Ovary (tissue), 7 donors: ENCODE measurements at regions not wholly inside any gene's neighbourhood (a gene's known extent, or its start where the extent isn't known, plus 50 kb on each side); places are given as distances from the start of the nearest gene placed in this dataset.

Experiments used
- DNase-seq, 5 donors: peaks; one replicate each; pipeline ENCODE4 v3.0.0-alpha.2; 2019 to 2020
- H3K27ac ChIP-seq, 2 donors: fragments of 200-600 bp; one replicate each; pipeline versions ENCODE4 v1.5.1 to v1.8.0; 2019 to 2022
- H3K27me3 ChIP-seq: fragments of 200-600 bp; one replicate; pipeline ENCODE4 v1.8.0; 2022
- H3K36me3 ChIP-seq: fragments of 200-600 bp; sonication (generic); one replicate; pipeline ENCODE4 v1.5.1; 2019
- H3K4me1 ChIP-seq: one replicate; pipeline ENCODE4 v1.8.1; 2013; ENCODE audit warnings: mild to moderate bottlenecking, moderate library complexity; ENCODE audit not compliant: insufficient read depth
- H3K4me3 ChIP-seq: fragments of 200-600 bp; sonication (generic); one replicate; pipeline ENCODE4 v1.5.1; 2017
- H3K9me3 ChIP-seq, 2 donors: fragments of 200-600 bp in 1 of 2; sonication (generic) in 1 of 2; one replicate each; pipeline versions ENCODE4 v1.5.1 to v1.8.1; 2013 to 2019; ENCODE audit warnings: mild to moderate bottlenecking in 1 of 2, moderate library complexity in 1 of 2
- CTCF ChIP-seq, 3 donors: fragments of 450-650 bp in 2 of 3; fragments of 200-600 bp in 1 of 3; IDR thresholded peaks; one replicate each; pipeline versions ENCODE4 v1.5.1 to v1.8.0; 2016 to 2022; ENCODE audit warnings: antibody characterized with exemption in 3 of 3, mild to moderate bottlenecking in 1 of 3
- EP300 ChIP-seq: sonication (generic); formaldehyde crosslinking; IDR thresholded peaks from one replicate; pipeline ENCODE4 v1.6.1; 2017; ENCODE audit warnings: antibody characterized with exemption
- POLR2A ChIP-seq: fragments of 450-650 bp; IDR thresholded peaks from one replicate; pipeline ENCODE4 v1.6.1; 2017; ENCODE audit warnings: antibody characterized with exemption, mild to moderate bottlenecking, moderate library complexity
- WGBS, 3 donors: extraction: QIAGEN DNeasy Blood & Tissue Kit in 1 of 3; methylation state at CpG; one replicate each; pipeline versions ENCODE4 v1.1.5 to v1.1.7; 2013 to 2017; 5-methylcytosine and 5-hydroxymethylcytosine counted together
- intact Hi-C, 4 donors: fragments of 100-400 bp; cut with DNase I; formaldehyde crosslinking; loops; one replicate each; pipeline versions ENCODE4 v1.11.0 to v1.15.1; 2022 to 2023
- donor health status: DM: no; HTN: no; CAD: no; lungs with moderate emphysema.
- donor health status: DM: no; HTN: no; CAD: no.
- donor health status: Bipolar disorder and iron deficiency.
- donor health status: DM: no; HTN: no; CAD: no.
- donor health status: DM: yes; HTN: yes; CAD: no.

GRCh38 chr10:36457751-36458150, 667.6 kb upstream of the ANKRD30A start:
- DNase-seq: no peak
- Histone ChIP-seq H3K36me3 (no peaks in the 10 kb centered on the region), H3K4me3 (no peak overlapping the region), H3K27ac (no peak overlapping the region), H3K4me1 (no peaks in the 10 kb centered on the region), H3K9me3 (no peaks in the 10 kb centered on the region), H3K27me3 (no peaks in the 10 kb centered on the region)
- intact Hi-C loops: loop anchor here in 1 of 4 donors (10.0 kb wide), 1 partner anchor 173 kb away; no protein-coding TSS in a partner anchor
- no peak for TF ChIP-seq POLR2A
- TF ChIP-seq EP300: no peak
- TF ChIP-seq CTCF (IDR thresholded peaks at IDR 0.05): no peak
- 56 to 65% (median 59%) methylated on average over 1 of the region's 1 CpG for WGBS, 3 donors

- no peaks in the 10 kb centered on the region for H3K36me3 ChIP-seq
- H3K4me1 ChIP-seq: no peaks in the 10 kb centered on the region
- no peaks in the 10 kb centered on the region for H3K9me3 ChIP-seq
- WGBS, 3 donors: 35 to 46% (median 35%) methylated on average over 3 of the region's 3 CpGs
- intact Hi-C loops: loop anchor here in 1 of 4 donors (10.0 kb wide), 1 partner anchor 171 kb away; no protein-coding TSS in a partner anchor
- no peak overlapping the region for H3K27ac ChIP-seq
- no peak overlapping the region for H3K4me3 ChIP-seq
- TF ChIP-seq EP300 (no peak), CTCF (IDR thresholded peaks at IDR 0.05) (no peak), POLR2A (no peak)
- DNase-seq: no peak
- no peaks in the 10 kb centered on the region for H3K27me3 ChIP-seq
Observed at GRCh38 chr10:36455526-36456133, 669.8 kb upstream of the ANKRD30A start.

- no peaks in the 10 kb centered on the region for H3K9me3 ChIP-seq
- intact Hi-C loops: loop anchor here in 1 of 4 donors (10.0 kb wide), 1 partner anchor 168 kb away; no protein-coding TSS in a partner anchor
- no peaks in the 10 kb centered on the region for H3K36me3 ChIP-seq
- H3K4me1 ChIP-seq: peaks cover 5% of the 10 kb centered on the region
- no peak for DNase-seq
- TF ChIP-seq EP300 (no peak), CTCF (IDR thresholded peaks at IDR 0.05) (no peak), POLR2A (no peak)
- no peaks in the 10 kb centered on the region for H3K27me3 ChIP-seq
- no peak overlapping the region for H3K27ac ChIP-seq
- no peak overlapping the region for H3K4me3 ChIP-seq
- 64 to 80% (median 75%) methylated on average over 4 of the region's 4 CpGs for WGBS, 3 donors
Observed at GRCh38 chr10:36452851-36453250, 672.5 kb upstream of the ANKRD30A start.

GRCh38 chr10:36451391-36451970, 673.9 kb upstream of the ANKRD30A start:
- Histone ChIP-seq H3K4me1 (peaks cover 5% of the 10 kb centered on the region), H3K27me3 (no peaks in the 10 kb centered on the region), H3K36me3 (no peaks in the 10 kb centered on the region), H3K9me3 (no peaks in the 10 kb centered on the region), H3K27ac (no peak overlapping the region), H3K4me3 (no peak overlapping the region)
- 68 to 74% (median 71%) methylated on average over 8 of the region's 8 CpGs for WGBS, 3 donors
- intact Hi-C loops: loop anchor here in 1 of 4 donors (10.0 kb wide), 1 partner anchor 167 kb away; no protein-coding TSS in a partner anchor
- TF ChIP-seq EP300 (no peak), CTCF (IDR thresholded peaks at IDR 0.05) (no peak), POLR2A (no peak)
- no peak for DNase-seq
